ENCODE measurements at regions not wholly inside any gene's neighbourhood (a gene's known extent, or its start where the extent isn't known, plus 50 kb on each side); places are given as distances from the start of the nearest gene placed in this dataset.
"Not testable (repeated sequence)": the region's sequence is repeated elsewhere in the genome, so short reads cannot be mapped to it uniquely, and the experiment has no call there.

- not testable (repeated sequence) for TF ChIP-seq ZNF692 (tag by site-specific recombination; IDR thresholded peaks at IDR 0.05); ZNF211 (tag by site-specific recombination; IDR thresholded peaks at IDR 0.05; ENCODE audit: low read depth); ZNF169 (tag by site-specific recombination; IDR thresholded peaks at IDR 0.05); ZNF274 (IDR thresholded peaks at IDR 0.05; ENCODE audit: low read length); ZNF274 (tag by site-specific recombination; IDR thresholded peaks at IDR 0.05; ENCODE audit: borderline replicate concordance); REST (tag by site-specific recombination; IDR thresholded peaks at IDR 0.05); CTCF (tag by site-specific recombination; IDR thresholded peaks at IDR 0.05); TCF7L2 (IDR thresholded peaks at IDR 0.05; ENCODE audit: borderline replicate concordance, low read depth, low read length); ZNF768 (tag by site-specific recombination; IDR thresholded peaks at IDR 0.05); ZNF335 (tag by site-specific recombination; conservative IDR thresholded peaks at IDR 0.05); ZBTB1 (tag by site-specific recombination; IDR thresholded peaks at IDR 0.05); BCL6B (tag by site-specific recombination; IDR thresholded peaks at IDR 0.05)
Observed at GRCh38 chrX:137797926-137798325, 232.0 kb downstream of the ZIC3 start.
